ENCODE measurements at regions not wholly inside any gene's neighbourhood (a gene's known extent, or its start where the extent isn't known, plus 50 kb on each side); places are given as distances from the start of the nearest gene placed in this dataset.

DNA sequence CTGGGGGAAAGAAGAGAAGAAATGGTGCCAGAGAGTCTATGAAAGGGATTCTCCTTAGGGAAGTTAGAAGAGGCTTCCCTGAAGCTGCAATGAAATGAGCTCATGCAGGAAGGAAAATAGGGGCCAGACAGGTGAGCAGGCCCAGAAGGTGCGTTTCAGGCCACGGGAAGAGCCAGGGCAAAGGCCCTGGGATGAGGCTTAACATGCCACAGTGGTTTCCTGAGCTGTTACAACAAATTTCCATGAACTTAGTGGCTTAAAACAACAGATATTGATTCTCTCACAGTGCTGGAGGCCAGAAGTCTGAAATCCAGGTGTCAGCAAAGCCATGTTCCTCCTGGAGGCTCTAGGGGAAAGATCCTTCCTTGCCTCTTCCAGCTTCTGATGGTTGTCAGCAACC, 167.9 kb downstream of the TFAP2C start:
- H4K5ac ChIP-seq (ENCODE audit: insufficient read length, low read depth, low read length), result no peak overlapping the region
- Mint-ChIP-seq H3K27ac (no peak overlapping the region), H3K4me3 (no peak overlapping the region), H3K4me1 (peaks cover 3 to 5% of the 10 kb centered on the region in 2 experiments), H3K27me3 (ENCODE audit: low read depth) (peaks cover 5% of the 10 kb centered on the region), H3K9me3 (peaks cover 10 to 12% of the 10 kb centered on the region in 2 experiments), H3K36me3 (ENCODE audit: insufficient read depth in 1 of 3, low read depth in 3 of 3) (peaks cover 4 to 12% (median 5%) of the 10 kb centered on the region in 3 experiments; a peak in 6 of 7 replicates)
- no peak overlapping the region for H3T11ph ChIP-seq (ENCODE audit: low read length)
- H3K23me2 ChIP-seq (ENCODE audit: insufficient read length, low read depth, low read length, poor library complexity, severe bottlenecking), result no peaks in the 10 kb centered on the region
- H2BK120ac ChIP-seq (ENCODE audit: low read depth, low read length, poor library complexity, severe bottlenecking), result no peak overlapping the region
- no peak overlapping the region for H4K91ac ChIP-seq (ENCODE audit: insufficient read length, low read depth, low read length)
- H3K79me2 ChIP-seq (ENCODE audit: insufficient read depth, low read length), result no peaks in the 10 kb centered on the region
- no peak overlapping the region for H2BK20ac ChIP-seq (ENCODE audit: low read depth, low read length, poor library complexity, severe bottlenecking)
- no peak overlapping the region for H3K27ac ChIP-seq (ENCODE audit: insufficient read length, low read depth, low read length)
- H2BK12ac ChIP-seq (ENCODE audit: insufficient read length, low read depth, low read length), result no peak overlapping the region
- no peak overlapping the region for H3K9ac ChIP-seq (ENCODE audit: extremely low read depth, insufficient read length, low read length)
- no peak overlapping the region for H2AFZ ChIP-seq (ENCODE audit: low read length)
- no CpG with 5 or more reads among the region's 2 CpGs for WGBS (ENCODE audit: extremely low coverage, insufficient read length, low lambda C conversion rate)
- no peaks in the 10 kb centered on the region for H4K20me1 ChIP-seq (ENCODE audit: control insufficient read depth, insufficient read depth, insufficient read length)
- H3K4ac ChIP-seq (ENCODE audit: low read depth, low read length), result no peak overlapping the region
- H4K8ac ChIP-seq (replicated peaks; ENCODE audit: insufficient read length, low read depth, low read length), result no peak overlapping the region
- H3K4me1 ChIP-seq (ENCODE audit: insufficient read depth, low read length), result no peaks in the 10 kb centered on the region
- no peak overlapping the region for H3K23ac ChIP-seq (ENCODE audit: insufficient read length, low read depth, low read length)
- H3K79me1 ChIP-seq (ENCODE audit: insufficient read depth, low read depth, low read length, poor library complexity, severe bottlenecking), result no peaks in the 10 kb centered on the region
- TF ChIP-seq, protein P1, sequence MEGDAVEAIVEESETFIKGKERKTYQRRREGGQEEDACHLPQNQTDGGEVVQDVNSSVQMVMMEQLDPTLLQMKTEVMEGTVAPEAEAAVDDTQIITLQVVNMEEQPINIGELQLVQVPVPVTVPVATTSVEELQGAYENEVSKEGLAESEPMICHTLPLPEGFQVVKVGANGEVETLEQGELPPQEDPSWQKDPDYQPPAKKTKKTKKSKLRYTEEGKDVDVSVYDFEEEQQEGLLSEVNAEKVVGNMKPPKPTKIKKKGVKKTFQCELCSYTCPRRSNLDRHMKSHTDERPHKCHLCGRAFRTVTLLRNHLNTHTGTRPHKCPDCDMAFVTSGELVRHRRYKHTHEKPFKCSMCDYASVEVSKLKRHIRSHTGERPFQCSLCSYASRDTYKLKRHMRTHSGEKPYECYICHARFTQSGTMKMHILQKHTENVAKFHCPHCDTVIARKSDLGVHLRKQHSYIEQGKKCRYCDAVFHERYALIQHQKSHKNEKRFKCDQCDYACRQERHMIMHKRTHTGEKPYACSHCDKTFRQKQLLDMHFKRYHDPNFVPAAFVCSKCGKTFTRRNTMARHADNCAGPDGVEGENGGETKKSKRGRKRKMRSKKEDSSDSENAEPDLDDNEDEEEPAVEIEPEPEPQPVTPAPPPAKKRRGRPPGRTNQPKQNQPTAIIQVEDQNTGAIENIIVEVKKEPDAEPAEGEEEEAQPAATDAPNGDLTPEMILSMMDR (conservative IDR thresholded peaks at IDR 0.05), result no peak
- no peak overlapping the region for H3K56ac ChIP-seq (ENCODE audit: insufficient read length, low read depth, low read length)
- no peak overlapping the region for H3K18ac ChIP-seq (ENCODE audit: insufficient read length, low read depth, low read length)
- H3K9me3 ChIP-seq (ENCODE audit: control insufficient read depth, low read depth, low read length), result no peaks in the 10 kb centered on the region
- no peak overlapping the region for H2BK15ac ChIP-seq (ENCODE audit: low read depth, low read length)
- no peak overlapping the region for H3K14ac ChIP-seq (ENCODE audit: insufficient read depth, low read length)
- H2BK5ac ChIP-seq (ENCODE audit: insufficient read length, low read length), result no peak overlapping the region
- DNase-seq, result no peak
- H2AK5ac ChIP-seq (ENCODE audit: insufficient read length, low read length), result no peak overlapping the region
- H3K27me3 ChIP-seq (ENCODE audit: insufficient read depth, low read length), result no peaks in the 10 kb centered on the region
- no peak overlapping the region for H3K4me2 ChIP-seq (ENCODE audit: insufficient read depth, insufficient read length, low read length)
